ENCODE measurements at regions not wholly inside any gene's neighbourhood (a gene's known extent, or its start where the extent isn't known, plus 50 kb on each side); places are given as distances from the start of the nearest gene placed in this dataset.
"Not testable (repeated sequence)": the region's sequence is repeated elsewhere in the genome, so short reads cannot be mapped to it uniquely, and the experiment has no call there.

DNA sequence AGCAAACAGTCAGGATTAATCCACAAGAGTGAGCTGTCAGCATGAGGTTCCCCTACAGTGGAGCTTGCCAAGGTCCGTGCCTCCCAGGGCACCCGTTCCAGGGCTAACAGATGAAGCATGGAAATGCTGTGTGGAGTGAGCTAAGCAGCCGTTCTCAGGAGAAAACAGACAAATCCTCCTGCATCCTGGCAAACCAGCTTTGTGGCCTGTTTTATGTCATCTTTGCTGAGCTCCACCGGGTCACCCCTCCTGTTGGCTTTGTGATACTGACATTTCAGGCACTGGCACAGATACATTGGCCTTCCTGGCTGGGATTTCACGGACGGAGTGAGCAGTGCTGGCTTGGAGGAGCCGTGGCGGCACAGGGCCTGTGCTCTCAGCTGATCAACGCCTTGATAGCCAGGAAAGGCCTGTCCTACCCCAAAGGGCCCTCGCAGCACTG, 459.2 kb downstream of the PREX1 start:
- H2AFZ ChIP-seq (ENCODE audit: low read length); H3K79me2 ChIP-seq (ENCODE audit: insufficient read depth, low read length); POLR2A ChIA-PET; CTCF ChIA-PET (ENCODE audit: low intra/inter-chr PET ratio, low total read pairs); H4K20me1 ChIP-seq (ENCODE audit: insufficient read depth, low read length); H3K9ac ChIP-seq (ENCODE audit: insufficient read depth, low read depth, low read length); intact Hi-C loops (cut with micrococcal nuclease; ENCODE audit: unreplicated experiment); in situ Hi-C loops (cut with HindIII; ENCODE audit: extremely low pct_ligation_motif_present, low pct_unique_long_range_greater_than_20kb); H3K4me2 ChIP-seq (ENCODE audit: low read depth, low read length); H3K9me3 ChIP-seq (ENCODE audit: low read length); H3K27me3 ChIP-seq (ENCODE audit: control insufficient read depth in 1 of 2, insufficient read depth in 2 of 2, low read length in 2 of 2); DNase-seq (ENCODE audit: low spot score); H3K4me3 ChIP-seq (replicated peaks in 1 of 3; ENCODE audit: insufficient read depth in 1 of 3, low read depth in 2 of 3, low read length in 3 of 3); H3K27ac ChIP-seq (ENCODE audit: extremely low read length, insufficient read depth, low read length); H3K36me3 ChIP-seq (replicated peaks in 1 of 2; ENCODE audit: control insufficient read depth in 1 of 2, insufficient read depth in 2 of 2, low read length in 2 of 2); BruUV-seq (replicated peaks); FAIRE-seq; ATAC-seq: not testable (repeated sequence)
- 83% methylated on average over 9 of the region's 10 CpGs for WGBS (ENCODE audit: low lambda C conversion rate)
- peak; percentile 21; the same call in 1 of the 2 replicates for TF ChIP-seq ZNF768 (CRISPR knock-in tag; IDR thresholded peaks at IDR 0.05)
- peaks cover 42% of the 10 kb centered on the region for H3K4me1 ChIP-seq (ENCODE audit: insufficient read depth, low read length)

DNA sequence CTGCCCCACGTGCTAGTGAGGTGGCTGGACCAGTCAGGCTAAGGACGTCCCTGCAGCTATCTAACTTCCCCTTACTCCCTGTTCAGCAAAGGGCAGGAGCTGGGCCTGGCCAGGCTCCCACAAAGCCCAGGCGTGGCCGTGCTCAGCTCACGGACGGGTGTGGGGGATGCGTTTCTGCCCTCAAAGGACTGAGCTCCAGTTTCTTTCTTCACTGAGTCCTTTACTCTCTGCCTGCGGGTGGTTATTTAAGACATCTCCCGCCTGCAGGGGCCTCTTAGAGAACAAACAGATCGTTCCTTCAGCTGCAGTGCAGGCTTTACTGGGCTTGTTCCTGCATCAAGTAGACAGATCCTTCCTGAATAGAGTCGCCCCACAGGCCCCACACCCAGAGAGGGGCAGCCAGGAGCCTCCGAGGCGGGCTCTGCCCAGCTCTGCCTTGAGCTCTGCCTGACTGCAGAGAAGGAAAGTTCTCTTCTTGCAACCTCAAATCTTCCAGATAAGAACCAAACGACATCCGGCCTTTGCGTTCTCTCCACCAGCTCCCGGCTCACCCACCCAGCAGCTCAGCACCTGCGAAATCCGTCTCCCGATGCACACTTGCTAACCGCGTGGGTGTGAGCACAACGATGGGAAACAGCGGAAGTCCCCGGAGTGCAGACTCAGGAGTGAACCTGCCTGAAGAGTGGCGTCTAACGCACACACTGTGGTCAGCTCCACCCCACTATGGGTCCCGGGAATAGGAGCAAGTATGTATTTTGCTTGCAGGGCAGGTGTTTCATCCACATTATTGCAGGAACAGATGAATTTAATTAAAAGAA, 460.0 kb downstream of the PREX1 start:
- in situ Hi-C loops (cut with HindIII; ENCODE audit: extremely low pct_ligation_motif_present, low pct_unique_long_range_greater_than_20kb); DNase-seq (ENCODE audit: low spot score); H4K20me1 ChIP-seq (ENCODE audit: insufficient read depth, low read length); H3K79me2 ChIP-seq (ENCODE audit: insufficient read depth, low read length); intact Hi-C loops (cut with micrococcal nuclease; ENCODE audit: unreplicated experiment); H3K27ac ChIP-seq (ENCODE audit: extremely low read length, insufficient read depth, low read length); H2AFZ ChIP-seq (ENCODE audit: low read length); POLR2A ChIA-PET; H3K9ac ChIP-seq (ENCODE audit: insufficient read depth, low read depth, low read length); H3K4me3 ChIP-seq (replicated peaks in 1 of 3; ENCODE audit: insufficient read depth in 1 of 3, low read depth in 2 of 3, low read length in 3 of 3); CTCF ChIA-PET (ENCODE audit: low intra/inter-chr PET ratio, low total read pairs); H3K4me2 ChIP-seq (ENCODE audit: low read depth, low read length); H3K9me3 ChIP-seq (ENCODE audit: low read length); H3K27me3 ChIP-seq (ENCODE audit: control insufficient read depth in 1 of 2, insufficient read depth in 2 of 2, low read length in 2 of 2); FAIRE-seq; ATAC-seq; H3K36me3 ChIP-seq (replicated peaks in 1 of 2; ENCODE audit: control insufficient read depth in 1 of 2, insufficient read depth in 2 of 2, low read length in 2 of 2); BruUV-seq (replicated peaks): not testable (repeated sequence)
- peaks cover 35% of the 10 kb centered on the region for H3K4me1 ChIP-seq (ENCODE audit: insufficient read depth, low read length)
- 72% methylated on average over 12 of the region's 28 CpGs for WGBS (ENCODE audit: low lambda C conversion rate)
